Central memory CD8-positive, alpha-beta T cell (primary cell): ENCODE measurements at regions not wholly inside any gene's neighbourhood (a gene's known extent, or its start where the extent isn't known, plus 50 kb on each side); places are given as distances from the start of the nearest gene placed in this dataset.

Experiments used
- ATAC-seq: fragments of 150-1000 bp; cut with Tn5 transposase; replicated peaks from 2 replicates; pipeline ENCODE4 v1.10.0; 2022; ENCODE audit warnings: mild to moderate bottlenecking, moderate FRiP score, moderate number of reproducible peaks; ENCODE audit not compliant: poor library complexity, severe bottlenecking; ENCODE audit errors: extremely low read depth
- DNase-seq, 2 donors: peaks; one replicate each; pipeline ENCODE4 v3.0.0; 2021; ENCODE audit warnings: low spot score in 2 of 2
- H3K27ac Mint-ChIP-seq: one replicate; pipeline ENCODE4 v1.8.0; 2022; ENCODE audit warnings: low read depth, mild to moderate bottlenecking, moderate library complexity, mixed read lengths
- H3K27me3 Mint-ChIP-seq: one replicate; pipeline ENCODE4 v1.8.0; 2022; ENCODE audit warnings: mixed read lengths
- H3K36me3 Mint-ChIP-seq: one replicate; pipeline ENCODE4 v1.8.0; 2022; ENCODE audit warnings: mild to moderate bottlenecking, moderate library complexity, mixed read lengths; ENCODE audit not compliant: insufficient read depth
- H3K4me1 Mint-ChIP-seq: one replicate; pipeline ENCODE4 v1.8.0; 2022; ENCODE audit warnings: mixed read lengths
- H3K4me3 Mint-ChIP-seq: one replicate; pipeline ENCODE4 v1.8.0; 2022; ENCODE audit warnings: mild to moderate bottlenecking, moderate library complexity, mixed read lengths
- H3K9me3 Mint-ChIP-seq: one replicate; pipeline ENCODE4 v1.8.0; 2022; ENCODE audit warnings: mixed read lengths

DNA sequence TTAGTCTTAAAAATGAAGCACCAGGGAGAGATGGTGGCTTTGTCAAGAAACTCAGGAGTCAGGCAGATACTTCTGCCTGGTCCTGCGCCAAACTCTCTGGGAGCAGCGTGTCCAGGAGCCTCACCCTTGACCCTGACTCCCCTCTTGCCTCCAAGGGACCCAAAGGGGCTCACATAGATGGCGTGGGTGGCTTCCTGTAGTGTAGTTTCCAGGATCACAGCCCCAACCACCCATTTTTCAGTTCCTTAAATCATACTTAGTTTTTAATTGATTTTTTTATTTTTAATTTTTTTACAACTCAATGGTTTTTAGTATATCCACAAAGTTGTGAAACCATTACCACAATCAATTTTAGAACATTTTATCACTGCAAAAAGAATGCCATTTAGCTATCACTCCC lies 107.7 kb upstream of the IGSF21 start:
- Mint-ChIP-seq H3K27ac (no peak overlapping the region), H3K27me3 (peaks cover 46% of the 10 kb centered on the region), H3K4me1 (no peaks in the 10 kb centered on the region), H3K4me3 (no peak overlapping the region), H3K9me3 (no peaks in the 10 kb centered on the region), H3K36me3 (no peaks in the 10 kb centered on the region)
- ATAC-seq (no peak), DNase-seq (no peak)

DNA sequence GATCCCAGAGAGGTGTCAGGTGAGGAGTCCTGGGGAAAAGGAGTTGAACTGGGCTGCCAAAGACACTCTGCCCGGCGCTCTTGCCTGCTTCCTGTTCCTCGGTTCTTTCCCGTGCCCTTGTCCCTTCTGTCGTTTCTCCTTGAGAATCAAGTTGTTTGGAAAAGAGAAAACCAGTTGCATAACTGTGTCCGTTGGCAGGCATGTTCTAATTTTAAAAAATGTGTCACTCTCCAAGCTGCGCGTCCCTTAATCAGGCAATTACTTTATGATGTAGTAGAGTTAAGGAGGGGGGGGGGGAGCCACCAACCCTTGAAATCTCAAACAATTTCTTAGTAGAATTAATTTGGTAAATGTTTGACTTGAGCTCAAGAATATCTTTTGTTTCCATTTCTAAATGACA lies 105.9 kb upstream of the IGSF21 start:
- no peak for ATAC-seq

DNA sequence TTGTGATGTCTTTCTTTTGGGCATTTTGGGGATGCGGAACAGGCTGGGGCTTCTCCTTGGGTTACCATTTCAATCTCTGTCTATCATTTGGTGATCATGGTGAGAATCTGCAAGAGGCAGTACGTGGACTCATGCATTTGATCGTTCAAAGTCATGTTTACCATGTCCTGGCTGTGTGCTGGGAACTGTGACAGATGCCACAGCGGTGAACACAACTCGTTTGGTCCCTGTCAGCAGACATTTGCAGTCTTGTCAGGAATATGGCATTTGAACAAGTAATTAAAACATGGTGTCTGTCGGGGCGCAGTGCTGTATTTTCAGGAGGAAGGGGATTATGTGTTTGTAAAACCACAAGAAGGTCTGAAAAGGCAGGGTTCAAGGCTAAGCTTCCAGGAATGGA lies 103.3 kb upstream of the IGSF21 start:
- no peaks in the 10 kb centered on the region for H3K9me3 Mint-ChIP-seq
- H3K4me3 Mint-ChIP-seq, result no peak overlapping the region
- no peak overlapping the region for H3K27ac Mint-ChIP-seq

More for the DNA sequence above, 105.9 kb upstream of the IGSF21 start:
- Mint-ChIP-seq H3K27me3 (peaks cover 55% of the 10 kb centered on the region), H3K4me3 (no peak overlapping the region), H3K4me1 (no peaks in the 10 kb centered on the region), H3K27ac (no peak overlapping the region), H3K36me3 (no peaks in the 10 kb centered on the region), H3K9me3 (no peaks in the 10 kb centered on the region)
- DNase-seq, result no peak

DNA sequence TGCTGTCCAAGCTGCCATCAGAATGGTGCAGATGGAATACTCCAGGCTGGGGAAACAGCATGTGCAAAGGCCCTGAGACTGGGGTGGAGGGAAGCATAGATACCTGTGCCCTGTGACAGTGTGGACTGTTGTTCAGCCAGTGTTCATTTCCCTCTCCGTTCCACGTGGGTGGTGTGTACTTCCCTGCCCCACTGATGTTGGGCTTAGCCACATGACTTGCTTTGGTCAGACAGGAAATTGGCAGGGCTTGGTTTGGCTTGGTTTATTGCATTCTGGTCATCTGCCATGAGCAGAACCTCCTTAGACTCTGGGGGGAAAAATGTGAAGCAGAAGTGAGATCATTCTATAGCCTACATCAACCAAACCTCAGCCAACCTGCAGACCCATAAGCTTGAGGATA lies 102.4 kb upstream of the IGSF21 start:
- Mint-ChIP-seq H3K4me3 (no peak overlapping the region), H3K9me3 (no peaks in the 10 kb centered on the region), H3K27ac (no peak overlapping the region), H3K36me3 (no peaks in the 10 kb centered on the region), H3K4me1 (no peaks in the 10 kb centered on the region), H3K27me3 (peaks cover 84% of the 10 kb centered on the region)
- no peak for DNase-seq
- no peak for ATAC-seq

More for the DNA sequence above, 103.3 kb upstream of the IGSF21 start:
- ATAC-seq (no peak), DNase-seq (no peak)
- H3K27me3 Mint-ChIP-seq, result peaks cover 75% of the 10 kb centered on the region
- H3K36me3 Mint-ChIP-seq, result no peaks in the 10 kb centered on the region
- no peaks in the 10 kb centered on the region for H3K4me1 Mint-ChIP-seq

DNA sequence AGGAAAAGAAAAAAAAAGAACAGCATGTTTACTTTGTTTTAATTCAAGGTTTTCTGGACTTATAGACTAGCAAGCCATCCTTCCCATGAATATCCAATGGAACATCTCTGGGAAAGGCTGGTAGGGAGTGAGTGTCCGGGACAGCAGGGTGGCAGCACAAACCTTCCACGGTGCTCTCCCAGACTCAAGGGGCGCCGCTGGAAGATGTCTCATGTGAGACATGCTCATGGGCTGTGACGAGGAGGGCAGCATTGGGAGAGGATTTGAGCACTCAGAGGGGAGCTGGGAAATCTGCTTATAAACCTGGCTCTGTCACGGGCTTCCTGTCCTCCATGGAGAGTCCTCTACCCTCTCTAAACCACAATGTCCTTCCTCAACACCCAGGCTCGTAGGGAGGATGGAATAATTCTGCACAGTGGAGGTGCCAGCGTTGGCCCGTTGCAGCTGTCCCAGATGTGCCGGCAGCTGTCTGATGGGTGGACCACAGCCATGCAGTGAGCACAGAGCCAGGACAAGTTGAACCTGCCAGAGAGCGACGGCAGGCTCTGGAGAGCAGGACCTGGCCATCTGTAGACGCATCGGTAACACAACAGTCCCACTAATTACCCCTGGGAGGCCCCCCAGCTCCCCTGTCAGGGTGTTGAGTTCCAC lies 100.1 kb upstream of the IGSF21 start:
- Mint-ChIP-seq H3K27me3 (peaks cover 90% of the 10 kb centered on the region), H3K36me3 (no peaks in the 10 kb centered on the region), H3K9me3 (no peaks in the 10 kb centered on the region), H3K4me1 (no peaks in the 10 kb centered on the region), H3K27ac (no peak overlapping the region), H3K4me3 (no peak overlapping the region)
- no peak for DNase-seq
- no peak for ATAC-seq

DNA sequence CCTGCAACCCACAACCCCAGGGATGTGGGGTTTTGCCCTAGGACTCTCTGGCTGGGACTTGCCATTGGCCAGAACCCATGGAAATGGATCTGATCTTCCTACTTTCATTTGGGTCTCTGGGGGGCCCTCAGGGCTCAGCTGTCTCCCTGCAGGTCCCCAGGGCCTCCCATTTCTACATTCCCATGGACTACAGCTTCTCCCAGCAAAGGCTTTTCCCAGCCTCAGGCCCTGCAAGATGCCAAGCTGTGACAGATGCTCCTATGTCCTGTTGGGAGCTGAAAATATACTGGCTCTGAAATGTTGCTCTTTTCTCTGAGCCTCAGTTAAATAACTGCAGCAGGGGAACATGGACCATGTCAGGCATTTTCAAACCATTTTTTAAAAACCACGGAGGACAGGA lies 99.5 kb upstream of the IGSF21 start:
- Mint-ChIP-seq H3K9me3 (no peaks in the 10 kb centered on the region), H3K27me3 (peaks cover 89% of the 10 kb centered on the region), H3K4me1 (no peaks in the 10 kb centered on the region), H3K27ac (no peak overlapping the region), H3K36me3 (no peaks in the 10 kb centered on the region), H3K4me3 (no peak overlapping the region)
- ATAC-seq, result no peak
- no peak for DNase-seq

DNA sequence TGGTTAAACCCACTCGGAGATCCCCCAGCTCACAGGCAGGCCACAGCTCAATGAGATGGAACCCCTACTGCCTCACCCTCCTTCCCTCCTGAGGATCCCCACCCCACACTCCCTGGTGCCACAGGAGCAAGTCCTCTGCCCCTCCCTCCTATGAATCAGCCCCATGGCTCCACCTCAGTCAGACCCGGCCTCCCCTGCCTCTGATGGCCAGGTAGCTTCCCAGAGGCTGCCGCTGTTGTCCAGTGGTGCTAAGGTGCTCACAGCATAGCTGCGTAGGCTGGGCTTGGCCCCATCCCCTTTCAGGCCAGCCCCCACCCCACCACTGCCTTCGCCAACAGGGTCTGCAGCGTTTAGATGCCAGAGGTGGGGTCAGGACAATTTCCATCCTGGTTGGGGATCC lies 98.5 kb upstream of the IGSF21 start:
- Mint-ChIP-seq H3K9me3 (no peaks in the 10 kb centered on the region), H3K27me3 (peaks cover 87% of the 10 kb centered on the region), H3K4me3 (no peak overlapping the region), H3K4me1 (no peaks in the 10 kb centered on the region), H3K36me3 (no peaks in the 10 kb centered on the region), H3K27ac (no peak overlapping the region)
- ATAC-seq, result no peak
- DNase-seq, result no peak

DNA sequence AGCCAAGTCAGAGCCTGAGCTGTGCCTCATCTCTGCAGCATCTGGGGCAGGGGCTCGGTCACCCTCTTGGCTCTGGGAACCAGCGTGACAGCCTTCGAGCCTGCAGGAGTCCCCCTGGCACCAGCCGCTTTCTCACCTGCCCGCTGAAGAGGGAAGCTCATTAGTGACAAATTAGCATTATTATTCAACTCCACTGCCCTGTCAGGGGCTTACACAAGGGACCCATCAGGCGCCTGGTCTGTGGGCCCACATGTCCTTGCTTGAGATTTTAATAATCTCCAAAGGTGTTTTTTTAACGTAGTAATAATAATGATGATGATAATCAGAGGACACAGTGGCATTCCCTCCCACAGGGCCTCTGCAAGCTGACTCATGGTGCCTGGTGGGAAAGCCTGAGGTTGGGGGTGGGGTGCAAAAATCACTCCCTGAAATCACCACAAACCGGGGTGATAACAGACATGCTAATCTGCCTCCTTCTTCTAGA lies 98.1 kb upstream of the IGSF21 start:
- Mint-ChIP-seq H3K4me3 (no peak overlapping the region), H3K4me1 (no peaks in the 10 kb centered on the region), H3K27me3 (peaks cover 87% of the 10 kb centered on the region), H3K27ac (no peak overlapping the region), H3K36me3 (no peaks in the 10 kb centered on the region), H3K9me3 (no peaks in the 10 kb centered on the region)
- DNase-seq (no peak), ATAC-seq (no peak)

DNA sequence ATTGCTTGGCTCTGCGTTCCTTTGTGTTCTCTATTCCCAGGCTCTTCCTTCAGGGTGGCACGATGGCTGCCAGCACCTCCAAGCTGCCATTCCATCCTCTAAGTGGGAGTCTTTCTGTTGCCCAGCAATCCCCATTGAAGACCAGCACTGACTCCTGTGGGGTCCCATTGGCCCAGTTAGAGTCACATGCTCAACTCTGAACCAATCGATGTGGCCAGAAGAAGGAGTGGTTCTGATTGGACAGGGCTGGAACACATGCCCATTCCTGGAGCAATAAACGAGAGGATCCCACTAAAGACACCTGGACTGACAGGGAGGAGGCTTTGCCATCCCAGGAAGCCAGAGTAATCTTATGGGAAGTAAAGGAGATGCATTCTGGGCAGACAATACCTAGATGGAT lies 97.2 kb upstream of the IGSF21 start:
- no peak overlapping the region for H3K4me3 Mint-ChIP-seq
- H3K36me3 Mint-ChIP-seq, result no peaks in the 10 kb centered on the region
- no peaks in the 10 kb centered on the region for H3K9me3 Mint-ChIP-seq
- no peak overlapping the region for H3K27ac Mint-ChIP-seq
- no peaks in the 10 kb centered on the region for H3K4me1 Mint-ChIP-seq
- no peak for ATAC-seq
- no peak for DNase-seq
- peaks cover 87% of the 10 kb centered on the region for H3K27me3 Mint-ChIP-seq

DNA sequence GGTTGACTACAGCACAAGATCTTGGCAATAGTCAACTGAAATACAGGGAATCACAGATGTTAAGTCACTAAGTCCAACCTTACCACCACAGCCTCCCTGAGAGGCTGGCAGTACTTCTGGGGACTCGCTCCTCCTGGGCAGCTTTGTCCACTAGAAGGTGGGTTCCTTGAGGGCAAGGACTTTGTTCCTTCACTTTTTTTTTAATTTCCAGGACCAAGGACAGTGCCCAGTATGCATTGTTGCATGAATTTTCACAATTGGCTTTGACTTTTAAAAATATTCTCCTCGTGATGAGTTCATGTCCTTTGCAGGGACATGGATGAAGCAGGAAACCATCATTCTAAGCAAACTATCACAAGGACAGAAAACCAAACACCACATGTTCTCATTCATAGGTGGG lies 96.7 kb upstream of the IGSF21 start:
- H3K4me1 Mint-ChIP-seq, result no peaks in the 10 kb centered on the region
- H3K27me3 Mint-ChIP-seq, result peaks cover 87% of the 10 kb centered on the region
- H3K9me3 Mint-ChIP-seq, result no peaks in the 10 kb centered on the region
- H3K36me3 Mint-ChIP-seq, result no peaks in the 10 kb centered on the region
- no peak overlapping the region for H3K4me3 Mint-ChIP-seq
- DNase-seq (no peak), ATAC-seq (no peak)
- no peak overlapping the region for H3K27ac Mint-ChIP-seq

DNA sequence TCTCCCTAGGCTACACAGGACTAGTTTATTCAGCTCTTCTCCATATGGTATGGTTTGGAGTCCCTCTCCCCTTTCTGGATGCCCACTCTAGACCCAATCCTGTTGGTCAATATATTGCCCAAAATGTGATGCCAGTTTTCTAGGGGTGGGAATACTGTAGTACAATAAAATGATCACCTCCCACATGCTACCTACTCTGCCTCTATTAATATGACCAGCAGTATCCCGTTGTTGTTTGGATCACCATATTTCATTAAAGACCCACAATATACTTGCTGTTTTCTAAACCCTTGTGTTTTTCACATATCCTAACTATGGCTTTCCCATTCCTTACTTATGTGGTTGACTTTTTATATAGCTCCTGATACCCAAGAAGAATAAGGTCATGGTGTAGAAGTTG lies 95.9 kb upstream of the IGSF21 start:
- Mint-ChIP-seq H3K36me3 (no peaks in the 10 kb centered on the region), H3K9me3 (no peaks in the 10 kb centered on the region)

DNA sequence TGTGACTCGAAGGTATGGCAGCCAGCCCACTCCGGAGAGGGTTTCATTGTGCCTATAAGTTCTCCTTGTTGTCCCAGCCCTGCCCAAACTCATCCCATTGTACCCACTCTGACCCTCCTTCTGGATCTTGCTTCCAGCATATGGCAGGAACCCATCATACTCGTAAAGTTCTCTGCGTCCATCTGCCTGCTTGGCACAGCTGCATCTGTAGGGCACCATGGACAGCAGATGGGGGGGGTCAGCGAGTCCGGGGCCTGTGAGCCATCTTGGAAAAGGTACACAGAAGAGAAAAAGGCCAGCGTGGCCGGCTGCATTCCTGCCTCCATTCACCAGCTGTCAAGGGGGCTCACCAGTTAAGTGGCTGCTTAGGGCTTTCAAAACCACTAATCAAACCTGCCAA lies 94.9 kb upstream of the IGSF21 start:
- Mint-ChIP-seq H3K4me3 (no peak overlapping the region), H3K4me1 (no peaks in the 10 kb centered on the region), H3K36me3 (no peaks in the 10 kb centered on the region), H3K27me3 (peaks cover 87% of the 10 kb centered on the region), H3K9me3 (no peaks in the 10 kb centered on the region), H3K27ac (no peak overlapping the region)
- DNase-seq (no peak), ATAC-seq (no peak)

More for the DNA sequence above, 95.9 kb upstream of the IGSF21 start:
- ATAC-seq (no peak), DNase-seq (no peak)
- H3K27ac Mint-ChIP-seq, result no peak overlapping the region
- H3K27me3 Mint-ChIP-seq, result peaks cover 87% of the 10 kb centered on the region
- no peaks in the 10 kb centered on the region for H3K4me1 Mint-ChIP-seq
- H3K4me3 Mint-ChIP-seq, result no peak overlapping the region

DNA sequence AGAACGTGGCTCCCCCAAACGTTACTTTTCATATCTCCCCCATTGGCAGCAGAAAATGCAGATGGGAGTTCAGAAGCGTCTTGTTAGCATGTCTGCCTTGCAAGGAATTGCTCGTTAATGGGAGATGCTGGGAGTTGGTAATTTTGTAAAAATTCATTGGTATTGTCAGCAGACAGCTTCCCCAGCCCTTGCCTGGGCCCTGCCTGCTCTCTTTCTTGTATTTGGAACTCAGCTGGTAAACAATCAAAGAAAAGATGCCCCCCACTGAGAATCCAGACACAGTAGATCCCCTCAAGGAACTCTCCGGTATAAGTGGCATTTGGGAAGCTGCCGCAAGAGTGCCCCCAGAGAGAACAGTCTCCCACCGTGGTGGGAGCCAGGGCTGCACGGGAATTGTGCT lies 94.4 kb upstream of the IGSF21 start:
- H3K27me3 Mint-ChIP-seq, result peaks cover 88% of the 10 kb centered on the region
- H3K36me3 Mint-ChIP-seq, result no peaks in the 10 kb centered on the region
- H3K4me1 Mint-ChIP-seq, result no peaks in the 10 kb centered on the region

More for the DNA sequence above, 94.4 kb upstream of the IGSF21 start:
- Mint-ChIP-seq H3K27ac (no peak overlapping the region), H3K4me3 (no peak overlapping the region), H3K9me3 (no peaks in the 10 kb centered on the region)
- DNase-seq (no peak), ATAC-seq (no peak)
